Astrocyte (in vitro differentiated cells and primary cell): ENCODE measurements at regions not wholly inside any gene's neighbourhood (a gene's known extent, or its start where the extent isn't known, plus 50 kb on each side); places are given as distances from the start of the nearest gene placed in this dataset.

Experiments
- DNase-seq: peaks from one replicate; pipeline ENCODE4 v3.0.0-alpha.2; 2010; ENCODE audit warnings: low read depth
- FAIRE-seq: peaks from 2 replicates; lab custom pipeline; 2011; peaks lifted over from hg19 to GRCh38; lab: Jason Lieb, UNC
- H2AFZ ChIP-seq: 2 replicates; pipeline ENCODE4 v1.6.0; 2012; ENCODE audit warnings: low read depth, low read length, inconsistent platforms
- H3K27ac ChIP-seq: 2 replicates; pipeline ENCODE4 v1.5.1; 2011; ENCODE audit warnings: low read depth, low read length, inconsistent platforms
- H3K27me3 ChIP-seq: 2 replicates; pipeline ENCODE4 v1.6.0; 2011; ENCODE audit warnings: low read length, inconsistent platforms; ENCODE audit not compliant: insufficient read depth
- H3K36me3 ChIP-seq: 2 replicates; pipeline ENCODE4 v1.5.1; 2011; ENCODE audit warnings: low read length, inconsistent platforms; ENCODE audit not compliant: insufficient read depth
- H3K4me1 ChIP-seq: 2 replicates; pipeline ENCODE4 v1.5.1; 2011; ENCODE audit warnings: low read length, inconsistent platforms; ENCODE audit not compliant: insufficient read depth
- H3K4me2 ChIP-seq: 2 replicates; pipeline ENCODE4 v1.6.0; 2012; ENCODE audit warnings: low read length, inconsistent platforms
- H3K4me3 ChIP-seq: 2 replicates; pipeline ENCODE4 v1.5.1; 2011; ENCODE audit warnings: low read depth, mild to moderate bottlenecking, low read length, inconsistent platforms; ENCODE audit not compliant: insufficient read depth
- H3K79me2 ChIP-seq: 2 replicates; pipeline ENCODE4 v1.6.0; 2012; ENCODE audit warnings: mild to moderate bottlenecking, low read length, inconsistent platforms; ENCODE audit not compliant: insufficient read depth
- H3K9ac ChIP-seq: 2 replicates; pipeline ENCODE4 v1.6.0; 2012; ENCODE audit warnings: mild to moderate bottlenecking, low read length, inconsistent platforms
- H3K9me3 ChIP-seq: 2 replicates; pipeline ENCODE4 v1.5.1; 2012; ENCODE audit warnings: low read depth, mild to moderate bottlenecking, low read length, inconsistent platforms; ENCODE audit not compliant: insufficient read depth
- H4K20me1 ChIP-seq: 2 replicates; pipeline ENCODE4 v1.6.0; 2012; ENCODE audit warnings: low read length, inconsistent platforms; ENCODE audit not compliant: insufficient read depth
- H3K27ac Mint-ChIP-seq: one replicate; pipeline ENCODE4 v1.8.0; 2021; ENCODE audit warnings: mild to moderate bottlenecking, mixed read lengths; ENCODE audit not compliant: unreplicated experiment
- H3K27me3 Mint-ChIP-seq: one replicate; pipeline ENCODE4 v1.8.0; 2021; ENCODE audit warnings: low read depth, mixed read lengths; ENCODE audit not compliant: unreplicated experiment
- H3K36me3 Mint-ChIP-seq: one replicate; pipeline ENCODE4 v1.8.0; 2021; ENCODE audit warnings: low read depth, mixed read lengths; ENCODE audit not compliant: unreplicated experiment
- H3K4me1 Mint-ChIP-seq: one replicate; pipeline ENCODE4 v1.8.0; 2021; ENCODE audit warnings: low read depth, mixed read lengths; ENCODE audit not compliant: unreplicated experiment
- H3K4me3 Mint-ChIP-seq: one replicate; pipeline ENCODE4 v1.8.0; 2021; ENCODE audit warnings: mild to moderate bottlenecking, moderate library complexity, mixed read lengths; ENCODE audit not compliant: unreplicated experiment
- H3K9me3 Mint-ChIP-seq: one replicate; pipeline ENCODE4 v1.8.0; 2021; ENCODE audit warnings: mild to moderate bottlenecking, mixed read lengths; ENCODE audit not compliant: unreplicated experiment
- EZH2 ChIP-seq: IDR thresholded peaks from 2 replicates; pipeline ENCODE4 v1.6.1; 2012; ENCODE audit warnings: mild to moderate bottlenecking, low read length, inconsistent platforms; ENCODE audit not compliant: insufficient read depth
- TF ChIP-seq, protein P1 (sequence below): IDR thresholded peaks from 2 replicates; pipeline ENCODE4 v1.5.1; 2011; ENCODE audit warnings: low read depth, mild to moderate bottlenecking, inconsistent platforms, low read length, moderate library complexity; ENCODE audit not compliant: insufficient read depth

DNA sequence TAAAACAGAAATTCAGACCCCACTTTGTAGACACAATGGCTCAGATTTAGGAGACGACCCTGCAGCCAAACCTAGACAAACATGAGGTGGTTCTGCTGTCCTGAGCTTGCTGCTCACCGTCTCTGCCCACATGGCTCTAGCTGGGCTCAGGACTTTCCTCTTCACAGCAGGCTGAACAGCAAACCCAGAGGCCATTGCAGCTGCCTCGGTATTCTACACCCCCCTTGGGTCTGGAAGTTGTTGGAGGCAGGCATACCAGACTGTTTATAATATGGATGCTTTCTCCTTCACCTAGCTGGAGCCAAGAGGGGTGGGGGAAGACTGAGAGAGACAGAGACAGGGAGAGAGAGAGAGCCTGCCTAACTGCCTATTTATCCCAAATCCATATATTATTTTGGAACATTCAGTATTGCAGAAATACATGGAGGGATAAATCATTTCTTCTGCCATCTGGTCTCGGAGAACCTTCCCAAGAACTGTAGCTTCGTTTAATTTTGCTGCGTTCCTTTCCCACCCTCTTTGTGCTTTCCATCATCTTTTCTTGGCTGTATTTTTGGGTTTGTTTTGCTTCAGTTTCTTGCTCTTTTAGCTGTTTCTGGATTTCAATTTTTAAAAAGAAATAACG lies 628.2 kb upstream of the RBFOX1 start:
- no peak overlapping the region for H3K27ac ChIP-seq
- no peak for FAIRE-seq
- no peak for DNase-seq
- peaks cover 2% of the 10 kb centered on the region for H3K9me3 Mint-ChIP-seq
- H3K36me3 ChIP-seq: no peaks in the 10 kb centered on the region
- H2AFZ ChIP-seq: no peak overlapping the region
- no peaks in the 10 kb centered on the region for H3K27me3 ChIP-seq
- H3K4me3 ChIP-seq: no peak overlapping the region
- H3K27me3 Mint-ChIP-seq: no peaks in the 10 kb centered on the region
- no peaks in the 10 kb centered on the region for H3K79me2 ChIP-seq
- H3K4me2 ChIP-seq: no peak overlapping the region
- no peaks in the 10 kb centered on the region for H4K20me1 ChIP-seq
- H3K4me1 Mint-ChIP-seq: no peaks in the 10 kb centered on the region
- H3K36me3 Mint-ChIP-seq: no peaks in the 10 kb centered on the region
- no peak overlapping the region for H3K27ac Mint-ChIP-seq
- TF ChIP-seq EZH2: no peak
- TF ChIP-seq, protein P1, sequence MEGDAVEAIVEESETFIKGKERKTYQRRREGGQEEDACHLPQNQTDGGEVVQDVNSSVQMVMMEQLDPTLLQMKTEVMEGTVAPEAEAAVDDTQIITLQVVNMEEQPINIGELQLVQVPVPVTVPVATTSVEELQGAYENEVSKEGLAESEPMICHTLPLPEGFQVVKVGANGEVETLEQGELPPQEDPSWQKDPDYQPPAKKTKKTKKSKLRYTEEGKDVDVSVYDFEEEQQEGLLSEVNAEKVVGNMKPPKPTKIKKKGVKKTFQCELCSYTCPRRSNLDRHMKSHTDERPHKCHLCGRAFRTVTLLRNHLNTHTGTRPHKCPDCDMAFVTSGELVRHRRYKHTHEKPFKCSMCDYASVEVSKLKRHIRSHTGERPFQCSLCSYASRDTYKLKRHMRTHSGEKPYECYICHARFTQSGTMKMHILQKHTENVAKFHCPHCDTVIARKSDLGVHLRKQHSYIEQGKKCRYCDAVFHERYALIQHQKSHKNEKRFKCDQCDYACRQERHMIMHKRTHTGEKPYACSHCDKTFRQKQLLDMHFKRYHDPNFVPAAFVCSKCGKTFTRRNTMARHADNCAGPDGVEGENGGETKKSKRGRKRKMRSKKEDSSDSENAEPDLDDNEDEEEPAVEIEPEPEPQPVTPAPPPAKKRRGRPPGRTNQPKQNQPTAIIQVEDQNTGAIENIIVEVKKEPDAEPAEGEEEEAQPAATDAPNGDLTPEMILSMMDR: no peak
- no peaks in the 10 kb centered on the region for H3K4me1 ChIP-seq
- peaks cover 3% of the 10 kb centered on the region for H3K9me3 ChIP-seq
- no peak overlapping the region for H3K9ac ChIP-seq
- no peak overlapping the region for H3K4me3 Mint-ChIP-seq

DNA sequence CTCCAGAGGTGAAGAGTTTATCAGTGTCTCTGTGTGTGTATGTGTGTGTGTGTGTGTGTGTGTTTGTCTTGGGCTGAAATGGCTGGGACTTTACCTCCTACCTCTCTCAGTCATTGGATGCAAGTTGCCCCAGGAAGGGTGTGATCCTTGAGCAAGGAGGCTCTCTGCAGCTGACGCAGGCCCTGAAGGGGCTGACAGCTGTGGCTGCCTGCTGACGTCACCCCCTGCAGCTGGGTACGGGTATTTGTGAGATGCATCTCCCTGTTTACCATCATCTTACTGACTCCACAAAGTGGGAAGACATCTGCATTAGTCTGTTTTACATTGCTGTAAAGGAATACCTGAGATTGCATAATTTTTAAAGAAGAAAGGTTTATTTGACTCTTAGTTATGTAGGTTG lies 631.5 kb upstream of the RBFOX1 start:
- Histone ChIP-seq H3K4me3 (no peak overlapping the region), H3K9me3 (peaks cover 8% of the 10 kb centered on the region), H3K79me2 (no peaks in the 10 kb centered on the region), H3K27ac (no peak overlapping the region), H3K9ac (no peak overlapping the region), H2AFZ (no peak overlapping the region), H3K27me3 (no peaks in the 10 kb centered on the region), H3K36me3 (no peaks in the 10 kb centered on the region), H3K4me1 (no peaks in the 10 kb centered on the region), H3K4me2 (no peak overlapping the region), H4K20me1 (no peaks in the 10 kb centered on the region)
- Mint-ChIP-seq H3K9me3 (peaks cover 2% of the 10 kb centered on the region), H3K4me1 (no peaks in the 10 kb centered on the region), H3K4me3 (no peak overlapping the region), H3K36me3 (no peaks in the 10 kb centered on the region), H3K27me3 (no peaks in the 10 kb centered on the region), H3K27ac (no peak overlapping the region)
- TF ChIP-seq, protein P1: no peak
- no peak for TF ChIP-seq EZH2
- DNase-seq: no peak
- no peak for FAIRE-seq

DNA sequence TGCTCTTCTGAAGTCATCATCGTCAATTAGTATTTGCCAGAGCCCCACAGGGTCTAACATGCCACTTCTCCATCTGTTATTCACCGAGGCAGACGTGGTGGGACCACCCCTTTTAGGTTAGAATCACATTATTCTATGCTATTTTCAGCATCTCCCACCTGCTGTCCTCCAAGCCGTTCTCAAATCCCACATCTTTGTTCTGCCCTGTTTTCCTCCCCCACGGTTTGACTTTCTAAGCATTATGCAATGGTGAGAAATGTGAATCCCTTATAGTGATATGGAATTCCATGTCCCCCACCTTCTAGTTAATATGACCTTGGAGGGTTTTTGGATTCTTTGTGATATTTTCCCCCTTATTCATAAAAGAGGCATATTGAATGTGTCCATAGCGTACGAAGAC lies 634.1 kb upstream of the RBFOX1 start:
- TF ChIP-seq EZH2: no peak
- TF ChIP-seq, protein P1: no peak
- peaks cover 2% of the 10 kb centered on the region for H3K9me3 Mint-ChIP-seq
- no peak for DNase-seq
- Histone ChIP-seq H3K4me1 (no peaks in the 10 kb centered on the region), H3K4me2 (no peak overlapping the region), H3K9me3 (peaks cover 8% of the 10 kb centered on the region), H3K79me2 (no peaks in the 10 kb centered on the region), H3K27me3 (no peaks in the 10 kb centered on the region), H3K9ac (no peak overlapping the region), H3K4me3 (no peak overlapping the region), H3K36me3 (no peaks in the 10 kb centered on the region), H2AFZ (no peak overlapping the region), H4K20me1 (no peaks in the 10 kb centered on the region), H3K27ac (no peak overlapping the region)
- no peak overlapping the region for H3K27ac Mint-ChIP-seq
- H3K27me3 Mint-ChIP-seq: no peaks in the 10 kb centered on the region
- H3K4me3 Mint-ChIP-seq: no peak overlapping the region
- FAIRE-seq: no peak
- no peaks in the 10 kb centered on the region for H3K4me1 Mint-ChIP-seq
- H3K36me3 Mint-ChIP-seq: no peaks in the 10 kb centered on the region
